CD4-positive, alpha-beta T cell treated with Interleukin-12 subunit alpha and Interleukin-12 subunit beta, for 1 hour (primary cell): ENCODE measurements at regions not wholly inside any gene's neighbourhood (a gene's known extent, or its start where the extent isn't known, plus 50 kb on each side); places are given as distances from the start of the nearest gene placed in this dataset.

Source experiments
- DNase-seq: peaks from one replicate; pipeline ENCODE4 v3.0.0-alpha.2; 2020

DNA sequence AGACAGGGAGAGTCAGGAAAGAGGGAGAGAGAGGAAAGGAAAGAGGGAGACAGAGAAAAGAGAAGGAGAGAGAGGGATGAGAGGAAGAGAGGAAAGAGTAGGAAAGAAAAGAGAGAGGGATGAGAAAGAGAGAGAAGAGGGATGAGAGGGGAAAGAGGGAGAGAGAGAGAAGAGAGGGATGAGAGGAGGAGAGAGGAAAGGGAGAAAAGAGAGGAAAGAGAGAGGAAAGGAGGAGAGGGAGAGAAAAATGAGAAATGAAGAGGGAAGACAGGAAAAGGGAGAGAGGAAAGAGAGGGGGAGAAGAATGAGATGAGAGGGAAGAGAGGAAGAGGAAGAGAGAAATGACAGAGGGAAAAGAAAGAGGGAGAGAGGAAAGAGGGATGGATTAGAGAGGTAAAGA lies 207.0 kb upstream of the SKOR2 start:
- DNase-seq = no peak

DNA sequence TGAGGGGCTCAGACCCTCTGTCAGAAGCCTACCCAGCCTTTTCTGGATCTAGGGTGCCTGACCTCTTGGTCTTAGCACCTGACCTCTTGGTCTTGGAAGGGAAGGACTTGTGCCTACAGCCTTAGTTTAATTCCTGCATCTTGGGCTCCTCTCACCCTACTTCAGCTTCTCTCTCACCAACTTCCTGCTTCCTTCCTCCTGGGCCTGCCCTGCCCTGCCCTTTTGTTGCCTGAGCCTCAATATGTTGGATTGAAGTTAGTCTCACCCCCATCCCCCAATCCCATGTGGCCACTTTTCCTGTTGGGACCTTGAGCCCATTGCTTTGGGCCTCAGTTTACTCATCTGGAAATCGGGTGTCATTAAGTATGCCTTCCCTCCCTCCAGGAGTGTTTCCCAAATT lies 206.2 kb upstream of the SKOR2 start:
- DNase-seq = no peak

DNA sequence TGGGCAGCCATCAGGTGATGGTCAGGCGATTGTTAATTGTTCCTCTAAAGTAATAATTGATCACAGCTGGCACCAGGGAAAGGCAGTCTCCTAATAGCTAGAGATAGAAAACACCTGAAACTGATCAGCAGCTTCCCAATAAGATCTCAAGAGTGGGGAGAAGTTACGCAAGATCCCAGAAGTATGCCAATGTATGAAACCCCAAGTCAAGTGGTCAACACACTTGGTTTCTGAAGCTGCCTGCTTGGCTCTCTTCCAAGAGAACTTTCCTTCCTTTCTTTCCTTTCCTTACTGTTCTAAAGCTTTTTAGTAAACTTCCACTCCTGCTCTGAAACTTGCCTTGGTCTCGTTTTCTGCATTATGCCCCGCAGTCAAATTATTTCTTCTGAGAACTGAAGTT lies 201.6 kb upstream of the SKOR2 start:
- no peak for DNase-seq

DNA sequence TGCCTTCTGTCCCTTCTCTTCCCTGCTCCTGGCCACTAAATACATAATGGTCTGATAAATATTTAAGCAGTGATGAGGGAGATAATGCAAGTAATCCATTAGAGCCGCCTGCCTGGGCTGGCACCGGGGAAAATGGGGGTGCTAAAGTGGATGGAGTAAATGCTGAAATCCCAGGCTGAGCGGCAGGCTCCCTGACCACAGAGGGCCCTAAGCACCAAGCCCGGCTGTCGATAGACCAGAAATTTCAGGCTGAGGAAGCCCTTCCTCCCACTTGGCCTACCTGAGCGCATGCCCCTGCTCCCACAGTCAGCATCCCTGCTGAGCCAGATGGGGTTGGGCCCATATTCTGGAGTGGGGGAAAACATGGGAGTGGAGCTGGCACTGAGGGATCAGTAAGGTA lies 197.5 kb upstream of the SKOR2 start:
- no peak for DNase-seq

DNA sequence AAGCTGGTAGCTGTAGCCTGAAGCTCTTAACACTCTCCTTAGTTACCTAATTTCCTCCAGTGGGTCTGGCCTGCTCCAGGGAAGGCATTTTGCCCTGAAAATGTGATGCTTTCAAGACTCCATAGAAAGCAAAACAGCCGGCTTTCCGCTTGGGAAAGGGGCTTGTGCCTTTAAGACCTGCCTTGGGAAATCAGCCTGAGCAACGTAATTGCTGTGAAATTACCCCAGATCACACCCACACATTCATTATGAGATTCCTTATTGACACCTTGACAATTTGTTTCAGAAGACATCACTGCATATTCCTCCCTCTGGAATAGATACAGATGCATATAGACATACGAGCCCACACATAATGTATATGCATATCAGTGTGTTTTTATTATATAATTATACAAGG lies 190.5 kb upstream of the SKOR2 start:
- DNase-seq = no peak

DNA sequence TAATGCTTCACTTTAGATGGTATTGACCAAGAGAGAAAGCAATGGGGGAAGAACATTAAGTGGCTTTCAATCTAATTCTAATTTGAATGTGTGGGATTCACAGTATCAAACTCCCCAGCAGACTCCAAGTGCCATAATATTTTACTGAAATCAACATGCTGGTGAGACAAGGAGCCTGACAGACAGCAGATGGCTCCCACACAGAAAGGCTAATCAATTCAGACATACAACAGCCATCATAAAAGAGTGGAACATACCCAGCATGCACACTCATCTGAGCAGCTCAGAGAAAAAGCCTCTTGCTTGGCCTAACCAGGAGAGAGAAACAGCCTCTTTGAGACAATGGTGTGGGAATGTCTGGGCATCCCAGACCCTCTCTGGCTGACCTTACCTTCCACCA lies 186.5 kb upstream of the SKOR2 start:
- DNase-seq = no peak

DNA sequence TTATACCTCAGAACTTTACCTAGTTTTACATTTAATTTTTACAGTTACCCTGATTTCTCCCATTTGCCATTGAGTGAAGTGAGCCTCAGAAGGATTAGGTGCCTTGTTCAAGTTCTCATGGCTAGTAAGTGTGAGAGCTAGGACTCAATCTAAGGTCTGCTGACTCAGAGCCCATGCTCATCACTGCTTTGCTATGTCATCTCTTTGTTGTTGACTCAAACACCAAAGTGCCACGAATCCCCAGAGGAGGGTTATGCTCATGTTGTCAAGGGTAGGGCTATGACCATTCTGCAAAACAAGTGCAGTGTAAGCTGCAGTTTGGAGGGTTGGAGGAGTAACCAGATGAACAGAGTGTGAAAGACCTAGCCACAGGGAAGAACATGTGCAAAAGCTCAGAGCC lies 185.4 kb upstream of the SKOR2 start:
- DNase-seq = no peak

DNA sequence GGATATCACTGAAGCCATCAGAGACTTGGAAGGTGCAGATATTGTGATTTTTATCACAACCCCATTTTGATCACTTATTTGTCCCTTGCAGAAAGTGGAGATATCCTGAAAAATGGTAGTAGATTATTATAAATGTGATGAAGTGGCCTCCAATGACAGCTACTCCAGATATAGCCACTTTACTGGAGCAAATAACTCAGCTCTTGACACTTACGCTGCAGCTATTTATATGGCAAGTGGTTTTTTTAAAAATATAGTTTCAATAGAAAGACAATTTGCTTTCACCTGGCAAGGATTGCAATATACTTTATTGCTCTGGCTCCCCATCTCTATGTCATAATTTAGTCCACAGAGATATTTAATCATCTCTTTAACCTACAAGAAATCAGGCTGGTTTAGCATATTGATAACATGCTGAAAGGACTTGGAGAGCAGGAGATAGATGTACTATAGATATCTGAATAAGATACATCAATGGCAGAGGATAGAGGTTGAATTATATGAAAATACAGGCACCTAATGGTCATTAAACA lies 182.8 kb upstream of the SKOR2 start:
- DNase-seq = no peak

DNA sequence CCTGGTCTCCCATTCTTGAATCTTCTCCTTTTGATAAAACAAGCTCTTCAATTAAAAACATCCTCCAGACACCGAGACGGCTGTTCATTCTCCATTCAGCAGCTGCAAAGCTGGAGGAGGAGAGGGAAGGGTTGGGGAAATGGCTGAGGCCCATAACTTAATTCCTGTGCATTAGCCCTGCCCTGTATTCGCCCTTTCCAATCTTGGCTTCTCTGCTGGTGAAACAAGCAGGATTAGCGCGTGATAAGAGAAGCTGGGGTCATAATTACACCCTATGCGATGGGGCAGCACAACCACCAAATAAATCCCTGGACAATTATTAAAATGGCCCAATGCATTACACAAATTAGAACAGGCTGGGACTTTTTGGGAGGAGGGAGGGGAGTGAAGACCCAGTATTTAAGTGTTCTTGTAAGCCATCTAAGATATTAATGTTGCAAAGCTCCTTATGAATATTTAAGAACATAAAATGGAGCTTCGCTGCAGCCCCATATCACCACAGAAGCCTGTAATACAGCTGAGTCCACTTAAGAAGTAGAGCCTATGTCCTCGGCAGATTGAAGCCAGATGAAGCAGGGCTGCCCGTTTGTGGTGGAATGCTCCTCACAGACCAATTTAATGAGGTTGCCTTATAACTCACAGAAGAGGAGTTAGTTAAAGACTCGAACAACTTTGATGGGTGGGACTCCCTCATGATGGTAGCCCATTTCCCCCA lies 176.6 kb upstream of the SKOR2 start:
- no peak for DNase-seq

DNA sequence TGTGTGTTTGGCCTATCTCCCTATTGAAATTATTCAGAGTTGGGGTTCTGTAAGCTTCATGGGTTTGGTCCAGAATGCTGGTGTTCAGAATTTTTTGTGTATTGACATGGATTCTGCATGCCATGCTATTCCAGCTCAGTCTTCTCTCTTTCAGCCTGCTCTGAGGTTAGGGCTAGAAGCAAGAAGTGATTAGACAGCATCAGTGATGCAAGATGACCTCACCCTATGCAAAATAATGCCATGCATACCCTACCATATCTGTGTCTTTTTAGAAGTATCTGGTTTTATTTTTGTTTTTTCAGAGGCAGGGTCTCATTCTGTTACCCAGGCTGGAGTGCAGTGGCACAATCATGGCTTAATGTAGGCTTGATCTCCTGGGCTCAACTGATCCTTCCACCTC lies 175.6 kb upstream of the SKOR2 start:
- no peak for DNase-seq

DNA sequence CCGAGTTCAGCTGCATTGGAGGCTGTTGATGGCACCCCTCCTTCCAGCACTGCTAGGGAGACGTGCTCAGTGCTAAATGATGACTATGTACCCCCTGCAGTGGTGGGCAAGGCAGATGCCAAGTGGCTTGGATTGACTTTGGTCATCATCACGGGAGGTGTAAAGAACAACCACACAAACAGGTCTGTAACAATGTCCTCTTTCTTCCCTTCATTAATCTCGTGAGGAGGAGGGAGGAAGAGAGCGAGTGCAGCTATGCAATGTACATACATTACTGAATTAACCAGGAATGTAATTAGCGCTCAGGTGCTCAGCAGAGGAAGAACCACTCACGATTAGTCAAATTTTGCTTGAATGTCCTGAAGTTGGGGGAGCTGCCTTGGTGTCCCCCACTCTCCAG lies 173.9 kb upstream of the SKOR2 start:
- no peak for DNase-seq

DNA sequence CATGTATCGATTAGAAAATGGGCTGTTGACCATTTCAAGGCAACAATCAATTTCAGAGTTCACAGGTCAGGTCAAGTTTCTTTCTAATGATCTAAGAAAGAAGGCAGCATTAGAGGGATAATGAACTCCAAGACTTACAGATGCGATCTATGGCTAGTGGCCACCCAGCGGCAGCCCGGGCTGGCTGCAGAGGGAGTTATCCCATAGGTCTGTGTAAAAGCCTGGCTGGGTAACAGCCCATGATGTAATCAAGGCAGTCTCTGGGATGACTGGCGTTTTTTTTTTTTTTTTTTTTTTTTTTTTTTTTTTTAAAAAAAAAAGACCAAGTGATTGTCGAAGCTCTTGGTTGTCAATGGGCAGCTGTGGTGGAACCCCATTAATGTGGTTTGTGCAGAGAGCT lies 171.1 kb upstream of the SKOR2 start:
- no peak for DNase-seq

DNA sequence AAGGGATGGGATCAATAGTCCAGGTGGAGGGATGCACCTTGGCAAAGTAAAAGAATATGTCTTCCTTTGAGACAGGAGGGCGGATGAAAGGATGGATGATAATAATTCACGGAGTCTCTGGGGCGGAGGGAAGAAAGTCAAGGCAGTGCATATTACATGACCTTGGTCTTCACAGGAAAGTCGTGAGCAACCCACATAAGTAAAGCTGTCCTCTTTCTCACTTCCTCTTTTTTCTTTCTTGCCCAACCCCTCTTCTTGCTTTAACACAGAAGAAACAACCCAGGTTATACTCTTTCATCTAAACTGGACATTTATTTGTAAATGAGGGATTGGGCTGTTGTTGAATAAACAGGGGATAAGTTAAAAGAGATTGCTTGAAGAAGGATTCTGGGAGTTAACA lies 168.7 kb upstream of the SKOR2 start:
- DNase-seq = no peak

DNA sequence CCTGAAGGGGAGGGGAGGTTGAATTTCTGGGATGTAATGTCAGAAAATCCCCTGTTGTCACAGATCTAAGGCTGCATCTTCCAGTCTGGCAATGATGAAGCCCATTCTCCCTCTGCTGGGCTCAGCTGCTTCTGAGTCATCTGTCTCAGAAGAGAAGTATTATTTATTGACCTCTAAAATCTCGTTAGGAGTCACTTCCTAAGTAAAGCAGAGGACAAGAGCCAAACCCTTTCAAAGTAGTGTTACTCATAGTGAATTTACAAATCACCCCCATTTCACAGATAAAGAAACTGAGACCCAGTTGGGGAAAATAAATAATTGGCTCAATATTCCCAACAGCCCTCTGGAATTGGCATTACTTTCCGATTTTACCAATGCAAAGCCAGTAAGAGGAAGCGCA lies 167.3 kb upstream of the SKOR2 start:
- DNase-seq = no peak

DNA sequence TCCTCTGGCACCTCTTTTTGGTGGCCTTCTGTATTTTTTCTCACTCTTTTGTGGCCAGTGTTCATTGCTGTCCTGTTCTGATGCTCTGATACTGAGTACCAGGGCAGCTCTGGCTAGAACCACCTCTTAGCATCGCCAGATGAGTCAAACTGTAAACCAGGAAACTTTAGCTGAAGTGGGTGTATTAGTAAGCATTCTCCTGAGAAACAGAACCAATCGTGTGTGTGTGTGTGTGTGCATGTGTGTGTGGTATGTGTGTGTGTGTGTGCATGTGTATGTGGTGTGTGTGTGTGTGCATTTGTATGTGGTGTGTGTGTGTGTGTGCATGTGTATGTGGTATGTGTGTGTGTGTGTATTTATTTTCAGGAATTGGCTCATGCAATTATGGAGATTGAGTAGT lies 166.3 kb upstream of the SKOR2 start:
- DNase-seq = no peak

DNA sequence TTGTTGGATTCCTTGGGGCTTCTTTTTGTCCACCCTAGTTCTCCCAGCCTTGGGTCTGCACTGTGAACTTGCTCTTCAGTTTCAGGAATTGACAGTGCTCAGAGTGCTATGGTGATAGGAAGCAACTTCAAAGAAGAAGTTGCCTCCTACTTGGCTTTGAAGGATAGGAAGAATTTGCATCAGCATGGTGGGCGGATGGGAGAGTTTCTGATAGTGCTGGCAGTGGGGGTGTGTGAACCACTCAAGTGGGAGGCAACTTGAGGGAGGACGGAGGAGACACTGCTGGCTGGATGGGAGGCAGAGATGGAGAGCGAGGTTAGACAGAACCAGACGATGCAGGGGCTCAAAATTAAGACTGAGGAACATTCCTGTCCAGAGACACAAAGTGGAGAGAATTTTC lies 164.4 kb upstream of the SKOR2 start:
- DNase-seq = no peak

DNA sequence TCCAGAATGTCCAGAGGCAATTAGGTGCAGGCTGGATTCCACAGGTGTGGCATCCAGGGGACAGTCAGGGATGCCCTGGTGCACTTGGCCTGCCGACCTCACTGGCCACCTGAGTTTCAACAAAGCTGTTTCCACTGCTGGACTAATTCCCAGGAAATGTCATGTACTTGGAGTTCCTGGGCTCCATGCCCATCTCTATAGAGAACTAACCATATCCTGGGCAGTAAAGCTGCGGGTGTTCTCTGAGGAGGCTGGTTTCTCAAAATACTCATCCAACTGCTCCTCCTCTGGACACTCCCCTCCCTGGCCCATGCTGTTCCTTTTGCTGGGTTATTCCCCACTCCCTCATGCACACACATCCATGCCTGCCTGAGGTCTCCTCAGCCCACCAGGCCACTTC lies 161.9 kb upstream of the SKOR2 start:
- no peak for DNase-seq

DNA sequence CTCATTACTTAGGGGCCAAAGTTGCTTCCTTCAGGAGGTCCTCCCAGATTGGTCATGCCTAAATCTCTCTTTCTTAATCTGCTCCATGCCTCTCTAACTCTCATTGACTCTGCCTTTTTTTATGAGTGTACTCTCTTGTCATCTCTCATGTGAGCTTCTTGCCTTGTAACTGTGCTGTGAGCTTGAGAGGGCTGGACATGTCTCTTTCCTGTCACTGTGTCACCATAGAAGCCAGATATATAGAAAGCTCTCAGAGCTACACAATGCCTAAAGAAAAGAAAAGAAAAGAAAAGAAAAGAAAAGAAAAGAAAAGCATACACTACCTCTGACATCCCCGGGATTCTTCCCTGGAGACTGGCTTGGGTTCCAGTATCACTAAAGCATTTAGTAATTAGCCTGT lies 161.5 kb upstream of the SKOR2 start:
- no peak for DNase-seq

DNA sequence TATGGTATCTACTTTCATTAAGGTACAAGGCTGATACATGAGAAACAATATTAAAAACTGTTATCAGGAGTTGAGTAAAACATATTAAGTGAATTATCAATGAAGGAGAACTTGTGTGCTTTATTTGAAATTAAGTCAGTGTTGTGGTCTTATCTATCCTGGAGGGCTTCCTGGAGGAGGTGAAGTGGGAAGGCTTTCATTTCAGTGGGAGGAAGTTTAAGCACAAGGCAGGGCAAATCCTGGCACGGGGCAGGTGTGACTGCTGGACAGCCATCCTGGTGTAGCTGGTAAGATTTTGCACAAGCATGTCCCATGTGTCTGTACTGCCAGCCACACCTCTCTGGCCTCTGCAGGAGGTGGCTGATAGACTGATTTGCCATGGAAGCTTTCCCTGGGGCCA lies 159.7 kb upstream of the SKOR2 start:
- DNase-seq = no peak

DNA sequence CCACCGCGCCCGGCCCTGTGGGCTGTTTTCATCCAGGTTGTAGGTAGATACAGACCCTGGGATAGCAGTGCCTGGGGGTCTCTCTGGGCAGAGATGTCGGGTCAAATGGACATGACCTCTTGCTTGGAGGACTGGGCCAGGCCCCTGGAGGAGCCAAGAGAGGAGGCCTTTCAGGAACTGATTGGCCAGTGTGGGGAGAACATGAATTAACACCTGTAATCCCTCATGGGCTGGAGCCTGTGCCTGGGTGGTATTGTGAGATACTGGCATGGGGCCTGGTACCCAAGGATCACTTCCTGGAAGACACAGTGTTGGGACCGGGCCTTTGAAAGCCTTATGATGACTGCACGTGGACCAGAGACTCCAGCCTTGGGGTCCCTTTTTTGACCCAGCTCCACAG lies 158.7 kb upstream of the SKOR2 start:
- no peak for DNase-seq

DNA sequence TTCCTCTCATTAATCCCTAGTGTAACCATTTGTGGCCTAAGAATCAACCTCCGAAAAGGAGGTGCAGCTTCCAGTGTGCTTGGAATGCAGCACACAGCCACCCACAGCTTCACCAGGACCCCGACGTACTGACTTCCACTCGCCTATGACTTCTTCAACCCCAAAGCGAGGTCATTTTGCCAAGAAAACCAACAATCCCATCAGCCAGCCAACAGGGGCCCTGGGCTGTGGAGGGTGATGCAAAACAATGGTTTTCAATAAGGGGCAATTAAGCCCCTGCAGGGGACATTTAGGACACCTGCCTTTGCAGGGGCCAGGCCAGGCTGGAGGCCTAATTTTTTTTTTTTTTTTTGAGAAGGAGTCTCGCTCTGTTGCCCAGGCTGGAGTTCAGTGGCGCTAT lies 158.1 kb upstream of the SKOR2 start:
- no peak for DNase-seq

DNA sequence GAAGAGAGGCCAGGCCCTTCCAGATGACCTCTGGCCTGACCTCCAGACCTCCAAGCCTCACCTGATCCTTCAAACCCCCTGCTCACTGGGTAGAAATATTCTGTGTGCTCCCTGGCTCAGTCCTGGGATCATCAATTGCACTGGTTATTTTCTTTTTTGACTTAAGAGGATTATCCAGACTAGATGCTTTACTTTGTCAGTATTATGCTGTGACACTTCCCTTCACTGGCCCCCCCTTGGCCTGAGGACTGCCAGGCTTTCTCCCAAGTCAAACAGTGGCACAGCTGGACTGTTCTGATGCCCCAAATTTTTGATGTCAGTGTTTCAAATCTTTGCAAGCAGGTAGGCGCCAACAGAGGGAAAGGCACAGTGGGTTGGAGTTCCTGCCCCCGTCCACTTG lies 156.3 kb upstream of the SKOR2 start:
- DNase-seq = no peak

DNA sequence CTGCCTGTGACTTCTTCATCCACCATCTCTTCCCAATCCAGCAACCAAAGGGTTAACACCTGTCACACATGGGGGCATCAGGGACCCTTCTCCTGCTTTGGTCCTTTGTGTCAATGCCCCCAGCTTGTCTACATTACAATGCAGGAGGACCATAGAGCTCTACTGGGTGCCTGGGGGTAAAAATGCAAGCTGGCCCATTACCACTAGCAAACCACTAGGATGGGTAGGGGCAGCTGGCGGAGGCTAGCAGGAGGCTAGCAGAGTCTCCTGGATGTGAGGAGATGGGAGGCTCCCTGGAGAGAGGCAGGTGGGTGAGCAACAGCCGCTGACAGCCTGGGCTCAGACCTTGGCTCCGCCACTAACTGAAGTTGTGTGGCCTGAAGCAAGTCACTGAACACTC lies 153.4 kb upstream of the SKOR2 start:
- no peak for DNase-seq

DNA sequence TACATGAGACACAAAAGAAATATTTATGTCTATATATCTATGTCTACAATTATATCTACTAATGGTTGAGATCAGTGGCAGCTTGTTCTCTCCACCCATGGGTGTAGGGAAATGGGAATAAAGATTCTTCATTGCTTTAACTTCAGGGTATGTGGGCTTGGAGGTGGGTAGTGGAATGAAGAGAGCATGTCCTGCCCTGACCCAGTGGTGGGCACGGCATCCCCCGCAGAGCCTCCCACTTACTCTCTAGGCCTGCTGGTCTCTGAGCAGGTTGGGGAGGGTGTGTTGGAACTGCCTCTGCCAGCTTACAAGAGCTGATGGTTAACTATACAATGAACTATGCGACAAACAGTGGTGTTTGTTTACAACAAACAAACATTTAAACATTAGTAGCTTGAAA lies 152.5 kb upstream of the SKOR2 start:
- no peak for DNase-seq

DNA sequence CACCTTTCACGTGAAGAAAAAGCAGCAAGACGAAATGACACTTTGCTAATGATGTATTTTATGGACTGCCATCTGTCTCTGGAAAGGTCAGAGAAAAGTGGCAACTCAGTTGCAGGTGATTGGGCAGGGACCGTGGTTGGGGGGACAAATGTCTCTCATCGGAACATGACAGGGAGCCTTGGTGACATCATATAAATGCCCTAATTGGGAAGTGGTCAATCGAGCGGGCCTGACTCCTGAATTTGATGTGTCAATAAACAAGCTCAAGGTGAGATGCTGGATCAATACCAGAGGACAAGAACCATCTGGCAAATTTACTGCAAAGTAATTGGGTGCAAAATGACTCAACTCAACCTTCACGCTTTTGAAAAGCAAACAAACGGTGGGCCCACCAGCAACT lies 151.9 kb upstream of the SKOR2 start:
- DNase-seq = no peak

DNA sequence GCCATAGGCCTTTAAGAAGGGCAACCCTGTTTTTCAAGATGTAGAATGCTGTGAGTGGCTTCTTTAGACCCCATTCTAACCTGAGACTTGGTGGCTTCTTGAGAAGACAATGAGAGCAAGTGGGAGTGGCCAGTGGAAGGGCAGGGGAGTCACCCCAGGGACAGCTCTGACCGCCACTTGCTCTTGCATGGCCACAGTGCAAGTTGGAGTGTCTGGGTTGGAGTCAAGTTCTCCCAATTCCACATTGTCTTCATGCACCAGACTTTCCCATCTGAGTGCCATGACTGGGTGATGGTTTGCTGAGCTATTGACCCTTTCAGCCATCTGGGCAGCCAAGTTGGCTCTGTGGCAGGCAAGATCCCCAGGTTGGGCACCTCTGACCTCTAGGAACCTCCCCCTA lies 148.0 kb upstream of the SKOR2 start:
- no peak for DNase-seq
